Endothelial cell of umbilical vein (primary cell): ENCODE measurements at regions not wholly inside any gene's neighbourhood (a gene's known extent, or its start where the extent isn't known, plus 50 kb on each side); places are given as distances from the start of the nearest gene placed in this dataset.

ENCODE experiments used
- BruUV-seq: library from RNA; stranded (reverse); fragments of 400-500 nt; replicated peaks from 2 replicates; lab custom pipeline; 2021; lab: Mats Ljungman, UMichigan
- CTCF ChIA-PET: fragments of 300-600, 350-600 bp; sonication (Branson Sonifier 250); formaldehyde crosslinking; loops from one replicate; lab custom pipeline; 2021; ENCODE audit warnings: antibody characterized with exemption, inconsistent platforms; lab: Charles Lee
- POLR2A ChIA-PET: fragments of 300-600, 350-600 bp; sonication (Branson Sonifier 250); formaldehyde crosslinking; loops from one replicate; lab custom pipeline; 2021; ENCODE audit warnings: antibody characterized with exemption, inconsistent platforms; lab: Charles Lee
- DNase-seq: peaks from one replicate; pipeline ENCODE4 v3.0.0-alpha.2; 2011; ENCODE audit warnings: low read depth, low spot score
- FAIRE-seq: peaks from 2 replicates; lab custom pipeline; 2011; peaks lifted over from hg19 to GRCh38; lab: Jason Lieb, UNC
- H2AFZ ChIP-seq: 2 replicates; pipeline ENCODE4 v1.6.0; 2012; ENCODE audit warnings: low read depth, low read length, control low read depth, inconsistent platforms
- H3K27ac ChIP-seq: 2 replicates; pipeline ENCODE4 v1.5.1; 2011; ENCODE audit warnings: low read depth, mild to moderate bottlenecking, control low read depth, low read length, moderate library complexity; ENCODE audit not compliant: insufficient read depth
- H3K27me3 ChIP-seq, 2 experiments: 2 replicates each; pipeline versions ENCODE4 v1.6.0 to v1.6.1; 2011; ENCODE audit warnings: low read length in 2 of 2, mixed read lengths in 1 of 2; ENCODE audit not compliant: control insufficient read depth in 2 of 2, insufficient read depth in 2 of 2
- H3K36me3 ChIP-seq, 2 experiments: 2 replicates in 1 of 2; 3 replicates in 1 of 2; pipeline ENCODE4 v1.5.1; 2011; ENCODE audit warnings: low read length in 2 of 2, mild to moderate bottlenecking in 1 of 2, moderate library complexity in 1 of 2; ENCODE audit not compliant: control insufficient read depth in 2 of 2, insufficient read depth in 2 of 2; ENCODE audit errors: extremely low read depth in 1 of 2
- H3K4me1 ChIP-seq: 3 replicates; pipeline ENCODE4 v1.5.1; 2011; ENCODE audit warnings: mild to moderate bottlenecking, low read length; ENCODE audit not compliant: control insufficient read depth, insufficient read depth; ENCODE audit errors: extremely low read depth
- H3K4me2 ChIP-seq: 2 replicates; pipeline ENCODE4 v1.6.1; 2011; ENCODE audit warnings: low read length, control low read depth, mixed read lengths; ENCODE audit not compliant: insufficient read depth
- H3K4me3 ChIP-seq, 3 experiments: fragments of 200-600 bp in 1 of 3; sonication (generic), shearing (Covaris generic) in 1 of 3; replicated peaks in 1 of 3; 2 replicates each; pipeline ENCODE4 v1.5.1; 2011 to 2016; ENCODE audit warnings: control low read depth in 3 of 3, low read length in 3 of 3, mild to moderate bottlenecking in 2 of 3, inconsistent platforms in 1 of 3, low read depth in 1 of 3, moderate library complexity in 1 of 3; ENCODE audit not compliant: insufficient read depth in 1 of 3
- H3K79me2 ChIP-seq: 2 replicates; pipeline ENCODE4 v1.6.0; 2012; ENCODE audit warnings: low read length, inconsistent platforms; ENCODE audit not compliant: control insufficient read depth, insufficient read depth
- H3K9ac ChIP-seq: replicated peaks from 2 replicates; pipeline ENCODE3; 2011; ENCODE audit warnings: low read length, control low read depth; ENCODE audit not compliant: insufficient read depth; ENCODE audit errors: extremely low read depth
- H3K9me1 ChIP-seq: replicated peaks from 3 replicates; pipeline ENCODE4 v1.6.0; 2011; ENCODE audit warnings: mild to moderate bottlenecking, low read length; ENCODE audit not compliant: control insufficient read depth, insufficient read depth; ENCODE audit errors: extremely low read depth
- H3K9me3 ChIP-seq: replicated peaks from 2 replicates; pipeline ENCODE4 v1.5.1; 2012; ENCODE audit warnings: low read length, inconsistent platforms; ENCODE audit not compliant: control insufficient read depth, insufficient read depth
- H4K20me1 ChIP-seq: replicated peaks from 2 replicates; pipeline ENCODE3; 2011; ENCODE audit warnings: mild to moderate bottlenecking, low read length; ENCODE audit not compliant: control insufficient read depth, insufficient read depth; ENCODE audit errors: extremely low read depth
- CTCF ChIP-seq, 2 donors: IDR thresholded peaks; 1 replicate in 1 of 2; 2 replicates in 1 of 2; pipeline ENCODE4 v1.5.1; 2011; ENCODE audit warnings: low read length in 2 of 2, mild to moderate bottlenecking in 2 of 2, moderate library complexity in 2 of 2, control low read depth in 1 of 2, inconsistent platforms in 1 of 2, low read depth in 1 of 2; ENCODE audit not compliant: insufficient read depth in 1 of 2; ENCODE audit errors: extremely low read depth in 1 of 2
- EZH2 ChIP-seq: IDR thresholded peaks from 2 replicates; pipeline ENCODE4 v1.6.1; 2012; ENCODE audit warnings: borderline replicate concordance, low read depth, mild to moderate bottlenecking, moderate library complexity, low read length, inconsistent platforms; ENCODE audit not compliant: severe bottlenecking
- FOS ChIP-seq: IDR thresholded peaks from 2 replicates; pipeline ENCODE4 v1.6.1; 2011; ENCODE audit warnings: mild to moderate bottlenecking, low read length, moderate library complexity, borderline replicate concordance; ENCODE audit not compliant: insufficient read depth
- GATA2 ChIP-seq: IDR thresholded peaks from 2 replicates; pipeline ENCODE4 v1.7.0; 2011; ENCODE audit warnings: low read depth, mild to moderate bottlenecking, moderate library complexity, mixed read lengths, low read length; ENCODE audit not compliant: insufficient read length, insufficient read depth
- JUN ChIP-seq: IDR thresholded peaks from 2 replicates; pipeline ENCODE4 v1.6.1; 2011; ENCODE audit warnings: borderline replicate concordance, low read depth; ENCODE audit not compliant: insufficient read length, insufficient read depth
- MAX ChIP-seq: IDR thresholded peaks from 2 replicates; pipeline ENCODE4 v1.6.1; 2011; ENCODE audit not compliant: insufficient read depth, insufficient read length
- MYC ChIP-seq: IDR thresholded peaks from one replicate; pipeline ENCODE4 v1.6.1; 2011; ENCODE audit warnings: mild to moderate bottlenecking, low read depth, low read length
- POLR2A ChIP-seq: IDR thresholded peaks from 2 replicates; pipeline ENCODE4 v1.6.1; 2012; ENCODE audit warnings: low read depth, mild to moderate bottlenecking, control low read depth, low read length
- POLR2AphosphoS5 ChIP-seq: IDR thresholded peaks from 2 replicates; pipeline ENCODE4 v1.6.1; 2012; ENCODE audit warnings: low read depth, mild to moderate bottlenecking, control low read depth, low read length, moderate library complexity; ENCODE audit not compliant: insufficient read depth
- dilution Hi-C: fragments of 300-500 bp; cut with MboI; formaldehyde crosslinking; loops from one replicate; pipeline ENCODE4 v1.15.0; 2019; ENCODE audit warnings: low sequenced_read_pairs; ENCODE audit not compliant: extremely low pct_ligation_motif_present
- intact Hi-C: fragments of 100-400 bp; cut with micrococcal nuclease; formaldehyde crosslinking; loops from one replicate; pipeline ENCODE4 v1.10.0; 2022

- H3K9ac ChIP-seq, result no peak overlapping the region
- no peaks in the 10 kb centered on the region for H3K36me3 ChIP-seq
- H4K20me1 ChIP-seq, result no peaks in the 10 kb centered on the region
- DNase-seq, result no peak
- no peak for FAIRE-seq
- dilution Hi-C loops (no loop called here), intact Hi-C loops (no loop called here)
- no peak overlapping the region for H2AFZ ChIP-seq
- no peaks in the 10 kb centered on the region for H3K9me1 ChIP-seq
- BruUV-seq, result no TSS peak
- CTCF ChIA-PET, result no interaction called here
- H3K9me3 ChIP-seq, result peaks cover 17% of the 10 kb centered on the region
- H3K27me3 ChIP-seq, result no peaks in the 10 kb centered on the region
- H3K27ac ChIP-seq, result no peak overlapping the region
- H3K4me3 ChIP-seq, result no peak overlapping the region
- no peak overlapping the region for H3K4me2 ChIP-seq
- H3K79me2 ChIP-seq, result no peaks in the 10 kb centered on the region
- POLR2A ChIA-PET, result no interaction called here
- H3K4me1 ChIP-seq, result no peaks in the 10 kb centered on the region
- TF ChIP-seq CTCF (IDR thresholded peaks at IDR 0.05; ENCODE audit: extremely low read depth in 1 of 2, insufficient read depth in 1 of 2, low read depth in 1 of 2, low read length in 2 of 2) (no peak), GATA2 (no peak), JUN (no peak), EZH2 (no peak), POLR2AphosphoS5 (no peak), MYC (no peak), FOS (no peak), MAX (no peak), POLR2A (no peak)
Observed at GRCh38 chr10:131018886-131019500, 292.5 kb downstream of the TCERG1L start.
